ENCODE measurements at regions not wholly inside any gene's neighbourhood (a gene's known extent, or its start where the extent isn't known, plus 50 kb on each side); places are given as distances from the start of the nearest gene placed in this dataset.

GRCh38 chr13:83009987-83010386 lies 872.3 kb downstream of the SLITRK1 start:
- Histone ChIP-seq H3K14ac (replicated peaks; ENCODE audit: low read depth, low read length) (no peak overlapping the region), H3K4me2 (ENCODE audit: low read depth, low read length) (no peak overlapping the region), H3K27ac (ENCODE audit: insufficient read depth, low read length) (no peak overlapping the region), H2AK9ac (replicated peaks; ENCODE audit: low read depth, low read length, poor library complexity) (no peak overlapping the region), H3K36me3 (ENCODE audit: control insufficient read depth, insufficient read depth, low read length) (no peaks in the 10 kb centered on the region), H4K20me1 (ENCODE audit: insufficient read depth, low read length) (no peaks in the 10 kb centered on the region), H4K91ac (ENCODE audit: insufficient read depth, low read depth, low read length) (no peak overlapping the region), H4K5ac (ENCODE audit: low read depth, low read length) (no peak overlapping the region), H3K4me3 (ENCODE audit: insufficient read depth, low read depth, low read length) (no peak overlapping the region), H2BK20ac (ENCODE audit: low read depth, low read length) (no peak overlapping the region), H3K9me3 (ENCODE audit: control insufficient read depth, insufficient read depth, low read length) (no peaks in the 10 kb centered on the region), H3K9me1 (ENCODE audit: insufficient read depth, low read length) (no peaks in the 10 kb centered on the region), H3K4me1 (ENCODE audit: control insufficient read depth, insufficient read depth, low read length) (no peaks in the 10 kb centered on the region), H4K8ac (ENCODE audit: low read depth in 2 of 2, low read length in 2 of 2) (no peak overlapping the region), H2BK120ac (ENCODE audit: low read depth, low read length) (no peak overlapping the region), H3K56ac (ENCODE audit: extremely low read depth, insufficient read depth, low read length) (no peak overlapping the region), H2BK5ac (ENCODE audit: low read depth, low read length, poor library complexity, severe bottlenecking) (no peak overlapping the region), H3K23ac (ENCODE audit: low read depth, low read length) (no peak overlapping the region), H3K79me1 (ENCODE audit: low read depth in 1 of 2, low read length in 2 of 2) (no peaks in the 10 kb centered on the region), H2AFZ (replicated peaks; ENCODE audit: low read length, poor library complexity) (no peak overlapping the region), H2BK15ac (ENCODE audit: low read depth, low read length) (no peak overlapping the region), H3K27me3 (ENCODE audit: control insufficient read depth, insufficient read depth, low read length) (no peaks in the 10 kb centered on the region), H3K18ac (ENCODE audit: low read depth, low read length) (no peak overlapping the region), H3K9ac (ENCODE audit: low read depth, low read length) (no peak overlapping the region), H2AK5ac (ENCODE audit: low read depth, low read length) (no peak overlapping the region), H3K4ac (ENCODE audit: low read depth, low read length) (no peak overlapping the region)
- DNase-seq (no peak), ATAC-seq (ENCODE audit: low read depth) (no peak)
- 60% methylated on average over 1 of the region's 2 CpGs; no CpG with 5 or more reads in 1 of the 2 experiments for WGBS, 2 experiments (ENCODE audit: extremely low coverage in 2 of 2, insufficient read length in 1 of 2)
- POLR2A ChIA-PET (ENCODE audit: unreplicated experiment), result interaction anchor here (0.6 kb wide), 1 partner anchor 10 kb away, joined by 5 read pairs; no protein-coding TSS in a partner anchor
- intact Hi-C loops (cut with micrococcal nuclease), result no loop called here
- CTCF ChIA-PET, result no interaction called here
- BruUV-seq (replicated peaks), result no TSS peak
- TF ChIP-seq RFX5 (IDR thresholded peaks at IDR 0.05; ENCODE audit: low read depth, low read length) (no peak), CHD1 (IDR thresholded peaks at IDR 0.05; ENCODE audit: low read depth, low read length) (no peak), RAD21 (IDR thresholded peaks at IDR 0.05; ENCODE audit: low read length) (no peak), RCOR1 (IDR thresholded peaks at IDR 0.05; ENCODE audit: insufficient replicate concordance, low read length) (no peak), SMC3 (IDR thresholded peaks at IDR 0.05; ENCODE audit: low read depth, low read length) (no peak), MAFK (IDR thresholded peaks at IDR 0.05; ENCODE audit: low read depth, low read length) (no peak), BHLHE40 (IDR thresholded peaks at IDR 0.05; ENCODE audit: low read depth, low read length) (no peak), CTCF (conservative IDR thresholded peaks at IDR 0.05; ENCODE audit: low read depth, low read length) (no peak), ELK1 (IDR thresholded peaks at IDR 0.05; ENCODE audit: borderline replicate concordance, low read depth, low read length) (no peak), NFE2L2 (IDR thresholded peaks at IDR 0.05; ENCODE audit: low read depth, low read length) (no peak), MAZ (IDR thresholded peaks at IDR 0.05; ENCODE audit: borderline replicate concordance, low read depth, low read length) (no peak), CEBPB (IDR thresholded peaks at IDR 0.05; ENCODE audit: low read depth, low read length) (no peak), FOS (IDR thresholded peaks at IDR 0.05; ENCODE audit: low read depth, low read length) (no peak), MXI1 (IDR thresholded peaks at IDR 0.05; ENCODE audit: borderline replicate concordance, low read depth, low read length) (no peak)
- in situ Hi-C loops (cut with MboI; ENCODE audit: low sequenced_read_pairs), result no loop called here
- dilution Hi-C loops (cut with HindIII; ENCODE audit: low sequenced_read_pairs, unreplicated experiment), result no loop called here

All from IMR-90 (cell line).